ENCODE measurements at regions not wholly inside any gene's neighbourhood (a gene's known extent, or its start where the extent isn't known, plus 50 kb on each side); places are given as distances from the start of the nearest gene placed in this dataset.

GRCh38 chr13:81393721-81394120, 1052.8 kb upstream of the SPRY2 start:
- no peak for TF ChIP-seq CTCF (conservative IDR thresholded peaks at IDR 0.05; ENCODE audit: low read length)
- TF ChIP-seq EZH2phosphoT487 (IDR thresholded peaks at IDR 0.05; ENCODE audit: borderline replicate concordance, low read depth, low read length), result no peak
